Neutrophil (primary cell): ENCODE measurements at regions not wholly inside any gene's neighbourhood (a gene's known extent, or its start where the extent isn't known, plus 50 kb on each side); places are given as distances from the start of the nearest gene placed in this dataset.

Experiments used
- H3K27ac ChIP-seq: fragments of 200-600 bp; sonication (generic); 2 replicates; pipeline ENCODE4 v1.5.1; 2016; ENCODE audit warnings: mild to moderate bottlenecking, moderate library complexity
- H3K27me3 ChIP-seq: fragments of 200-600 bp; sonication (generic); 2 replicates; pipeline ENCODE4 v1.6.0; 2016; ENCODE audit warnings: mild to moderate bottlenecking
- H3K36me3 ChIP-seq: fragments of 200-600 bp; sonication (generic); 2 replicates; pipeline ENCODE4 v1.5.1; 2017
- H3K4me1 ChIP-seq, 2 experiments: fragments of 200-600 bp in 1 of 2; sonication (generic) in 1 of 2; 1 replicate in 1 of 2; 2 replicates in 1 of 2; pipeline versions ENCODE4 v1.5.1 to v1.6.1; 2013 to 2016; ENCODE audit warnings: low read depth in 1 of 2, low read length in 1 of 2, mild to moderate bottlenecking in 1 of 2, moderate library complexity in 1 of 2; ENCODE audit not compliant: control insufficient read depth in 1 of 2, insufficient read depth in 1 of 2
- H3K4me3 ChIP-seq, 2 experiments: fragments of 200-600 bp in 1 of 2; sonication (generic) in 1 of 2; 1 replicate in 1 of 2; 2 replicates in 1 of 2; pipeline ENCODE4 v1.5.1; 2013 to 2016; ENCODE audit warnings: low read depth in 1 of 2, low read length in 1 of 2, mild to moderate bottlenecking in 1 of 2, moderate library complexity in 1 of 2
- H3K9me3 ChIP-seq: fragments of 200-600 bp; sonication (generic); 2 replicates; pipeline ENCODE4 v1.5.1; 2016
- TF ChIP-seq, protein P1 (sequence below): fragments of 200-600 bp; sonication (generic); IDR thresholded peaks from 2 replicates; pipeline ENCODE4 v1.5.1; 2016; ENCODE audit warnings: antibody characterized with exemption

DNA sequence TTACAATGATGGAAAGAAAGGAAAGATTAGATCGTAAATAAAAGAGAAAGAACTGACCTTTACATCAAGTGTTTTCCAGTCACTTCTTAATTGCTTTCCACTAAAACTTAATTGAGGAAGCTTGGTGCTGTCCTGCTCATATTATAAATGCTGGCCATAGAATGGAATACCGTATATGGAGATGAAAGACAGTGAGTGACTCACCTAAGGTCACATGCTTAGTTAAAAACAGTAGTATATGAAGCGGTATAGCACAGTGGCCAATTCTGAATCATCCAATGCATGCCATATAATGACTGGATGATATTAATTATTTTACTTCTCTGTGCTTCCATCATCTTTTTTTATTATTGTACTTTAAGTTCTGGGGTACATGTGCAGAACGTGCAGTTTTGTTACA, 482.4 kb upstream of the SGCD start:
- TF ChIP-seq, protein P1, sequence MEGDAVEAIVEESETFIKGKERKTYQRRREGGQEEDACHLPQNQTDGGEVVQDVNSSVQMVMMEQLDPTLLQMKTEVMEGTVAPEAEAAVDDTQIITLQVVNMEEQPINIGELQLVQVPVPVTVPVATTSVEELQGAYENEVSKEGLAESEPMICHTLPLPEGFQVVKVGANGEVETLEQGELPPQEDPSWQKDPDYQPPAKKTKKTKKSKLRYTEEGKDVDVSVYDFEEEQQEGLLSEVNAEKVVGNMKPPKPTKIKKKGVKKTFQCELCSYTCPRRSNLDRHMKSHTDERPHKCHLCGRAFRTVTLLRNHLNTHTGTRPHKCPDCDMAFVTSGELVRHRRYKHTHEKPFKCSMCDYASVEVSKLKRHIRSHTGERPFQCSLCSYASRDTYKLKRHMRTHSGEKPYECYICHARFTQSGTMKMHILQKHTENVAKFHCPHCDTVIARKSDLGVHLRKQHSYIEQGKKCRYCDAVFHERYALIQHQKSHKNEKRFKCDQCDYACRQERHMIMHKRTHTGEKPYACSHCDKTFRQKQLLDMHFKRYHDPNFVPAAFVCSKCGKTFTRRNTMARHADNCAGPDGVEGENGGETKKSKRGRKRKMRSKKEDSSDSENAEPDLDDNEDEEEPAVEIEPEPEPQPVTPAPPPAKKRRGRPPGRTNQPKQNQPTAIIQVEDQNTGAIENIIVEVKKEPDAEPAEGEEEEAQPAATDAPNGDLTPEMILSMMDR = no peak
- no peak overlapping the region for H3K27ac ChIP-seq
- H3K4me1 ChIP-seq = no peaks in the 10 kb centered on the region
- no peak overlapping the region for H3K4me3 ChIP-seq
- no peaks in the 10 kb centered on the region for H3K9me3 ChIP-seq
- H3K36me3 ChIP-seq = no peaks in the 10 kb centered on the region
- H3K27me3 ChIP-seq = no peaks in the 10 kb centered on the region

GRCh38 chr5:155850370-155850769, 476.6 kb upstream of the SGCD start:
- H3K9me3 ChIP-seq = no peaks in the 10 kb centered on the region
- TF ChIP-seq, protein P1 = no peak
- H3K27ac ChIP-seq = no peak overlapping the region
- no peaks in the 10 kb centered on the region for H3K27me3 ChIP-seq
- no peak overlapping the region for H3K4me3 ChIP-seq
- no peaks in the 10 kb centered on the region for H3K4me1 ChIP-seq
- H3K36me3 ChIP-seq = no peaks in the 10 kb centered on the region

GRCh38 chr5:155866971-155867370, 460.0 kb upstream of the SGCD start:
- no peaks in the 10 kb centered on the region for H3K36me3 ChIP-seq
- H3K4me3 ChIP-seq = no peak overlapping the region
- H3K4me1 ChIP-seq = no peaks in the 10 kb centered on the region
- H3K27ac ChIP-seq = no peak overlapping the region
- H3K27me3 ChIP-seq = no peaks in the 10 kb centered on the region
- no peaks in the 10 kb centered on the region for H3K9me3 ChIP-seq
- TF ChIP-seq, protein P1 = no peak

DNA sequence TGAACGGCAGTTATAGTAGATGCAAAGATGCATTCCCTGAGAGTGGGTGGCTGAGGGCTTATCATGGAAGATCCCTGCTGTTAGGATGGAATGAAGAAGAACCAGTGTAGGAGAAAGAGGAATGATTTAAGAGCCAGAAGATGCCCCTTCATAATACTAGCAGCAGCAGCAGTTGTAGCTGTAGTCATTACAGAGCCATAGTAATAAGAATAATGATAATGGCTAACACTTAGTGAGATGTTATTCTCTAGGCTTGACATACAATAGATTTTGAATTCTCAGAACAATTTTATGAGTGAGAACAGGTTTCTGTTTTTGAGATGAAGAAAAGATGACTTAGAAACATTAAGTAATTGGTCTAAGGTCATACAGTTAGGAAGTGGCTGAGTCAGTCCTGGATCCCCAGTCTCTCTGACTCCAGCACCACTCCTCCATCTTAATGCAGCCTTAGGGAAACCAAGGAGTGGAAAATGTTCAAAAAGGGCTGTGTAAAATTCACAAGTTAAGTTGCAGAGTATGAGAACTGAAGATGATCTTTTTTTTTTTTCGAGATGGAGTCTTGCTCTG, 459.4 kb upstream of the SGCD start:
- H3K27ac ChIP-seq = no peak overlapping the region
- TF ChIP-seq, protein P1 = no peak
- no peaks in the 10 kb centered on the region for H3K4me1 ChIP-seq
- H3K4me3 ChIP-seq = no peak overlapping the region
- no peaks in the 10 kb centered on the region for H3K36me3 ChIP-seq
- no peaks in the 10 kb centered on the region for H3K27me3 ChIP-seq
- H3K9me3 ChIP-seq = no peaks in the 10 kb centered on the region

DNA sequence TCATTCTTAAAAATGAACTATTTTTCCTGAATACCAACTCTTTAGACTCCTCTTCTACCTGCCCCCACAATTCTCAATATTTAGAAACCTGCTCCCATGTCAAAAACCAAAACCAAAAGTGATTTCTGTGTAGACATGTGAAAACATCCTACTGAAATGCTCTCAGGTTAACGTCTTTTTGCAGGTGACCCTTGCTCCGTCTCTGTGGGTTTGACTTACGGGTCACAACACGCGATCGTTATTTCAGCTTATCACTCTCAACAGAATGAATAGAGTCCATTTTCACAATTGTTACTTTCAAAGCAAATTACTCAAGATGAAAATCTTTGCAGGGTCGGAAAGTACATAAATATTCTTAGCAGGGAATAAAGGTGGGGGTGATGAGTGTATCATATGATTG, 456.3 kb upstream of the SGCD start:
- TF ChIP-seq, protein P1 = no peak
- H3K27me3 ChIP-seq = no peaks in the 10 kb centered on the region

GRCh38 chr5:155871623-155872022, 455.3 kb upstream of the SGCD start:
- Histone ChIP-seq H3K4me1 (no peaks in the 10 kb centered on the region), H3K27me3 (no peaks in the 10 kb centered on the region), H3K4me3 (no peak overlapping the region), H3K27ac (no peak overlapping the region), H3K9me3 (no peaks in the 10 kb centered on the region), H3K36me3 (no peaks in the 10 kb centered on the region)
- TF ChIP-seq, protein P1 = no peak

More for the DNA sequence above, 456.3 kb upstream of the SGCD start:
- Histone ChIP-seq H3K9me3 (no peaks in the 10 kb centered on the region), H3K36me3 (no peaks in the 10 kb centered on the region), H3K4me3 (no peak overlapping the region), H3K27ac (no peak overlapping the region), H3K4me1 (no peaks in the 10 kb centered on the region)
